SIG-M5 (cell line): ENCODE measurements at regions not wholly inside any gene's neighbourhood (a gene's known extent, or its start where the extent isn't known, plus 50 kb on each side); places are given as distances from the start of the nearest gene placed in this dataset.
"Not testable (repeated sequence)": the region's sequence is repeated elsewhere in the genome, so short reads cannot be mapped to it uniquely, and the experiment has no call there.

Experiments used
- DNase-seq: peaks from one replicate; lab custom pipeline; 2025; lab: John Stamatoyannopoulos, UW

DNA sequence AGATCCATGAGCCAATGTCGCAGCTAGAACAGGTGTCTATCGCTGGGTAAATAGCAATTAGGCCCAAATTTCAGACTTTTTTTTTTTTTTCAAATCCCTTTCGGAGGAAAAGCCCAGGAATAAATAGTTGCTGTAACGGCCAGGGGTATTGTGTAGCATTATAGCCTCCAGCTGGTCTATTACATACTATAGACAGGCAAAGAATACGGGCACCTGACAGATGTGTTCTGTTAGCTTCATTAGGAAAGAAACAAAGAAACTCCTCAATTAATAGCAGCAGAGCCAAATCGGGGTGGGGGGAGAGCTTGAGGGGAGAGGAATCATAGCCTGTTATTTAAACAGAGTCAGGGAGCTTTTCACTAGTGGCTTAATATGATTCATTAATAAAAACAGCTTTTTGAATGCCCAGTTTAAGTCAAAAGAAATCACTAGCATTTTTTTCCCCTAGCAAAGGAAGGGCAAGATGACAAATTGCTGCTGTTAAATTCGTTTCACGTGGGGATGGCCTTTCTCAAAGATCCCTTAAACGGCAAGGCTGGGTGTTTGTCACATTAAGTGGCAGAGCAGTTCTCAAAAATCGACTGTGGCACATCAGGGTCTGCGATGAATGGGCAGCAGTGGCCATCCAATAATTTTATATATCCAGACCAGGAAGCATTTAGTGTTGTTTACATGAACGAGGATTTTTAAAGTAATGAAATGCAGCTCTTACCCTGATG, 139.4 kb downstream of the ID4 start:
- DNase-seq: no peak

DNA sequence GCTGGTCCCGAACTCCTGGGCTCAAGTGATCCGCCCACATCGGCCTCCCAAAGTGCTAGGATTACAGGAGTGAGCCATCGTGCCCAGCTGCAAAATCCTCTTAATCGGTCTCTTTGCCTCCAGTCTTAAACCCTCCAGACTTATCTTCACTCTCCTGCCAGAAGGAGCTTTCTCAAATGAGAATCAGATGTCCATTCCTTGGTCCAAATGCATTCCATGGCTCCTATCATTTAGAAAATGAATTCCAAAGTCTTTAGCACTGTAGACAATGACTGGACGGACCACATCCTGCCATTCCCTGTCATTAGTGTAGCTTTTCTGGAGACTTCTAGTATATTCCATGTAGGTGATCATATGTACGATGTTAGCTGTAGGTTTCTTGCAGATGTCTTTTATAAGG, 141.9 kb downstream of the ID4 start:
- DNase-seq: no peak

DNA sequence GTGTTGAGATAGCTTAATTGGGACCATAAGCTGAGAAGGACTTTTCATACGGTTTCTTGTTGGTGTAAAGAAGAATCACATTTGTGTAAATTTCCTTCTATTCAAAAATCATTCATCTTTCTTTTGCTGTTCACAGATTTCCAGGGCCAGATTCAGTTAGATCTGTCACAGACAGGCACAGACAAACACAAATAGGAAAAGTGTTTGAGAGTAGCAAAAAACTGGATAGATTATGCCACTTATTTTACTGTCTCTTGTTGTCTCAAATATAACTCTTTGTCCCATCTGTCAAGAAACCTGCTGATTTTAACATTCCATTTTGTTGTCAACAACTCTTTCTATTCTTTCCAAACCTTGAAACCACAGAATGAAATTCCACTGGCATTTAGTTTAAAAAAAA, 142.8 kb downstream of the ID4 start:
- no peak for DNase-seq

DNA sequence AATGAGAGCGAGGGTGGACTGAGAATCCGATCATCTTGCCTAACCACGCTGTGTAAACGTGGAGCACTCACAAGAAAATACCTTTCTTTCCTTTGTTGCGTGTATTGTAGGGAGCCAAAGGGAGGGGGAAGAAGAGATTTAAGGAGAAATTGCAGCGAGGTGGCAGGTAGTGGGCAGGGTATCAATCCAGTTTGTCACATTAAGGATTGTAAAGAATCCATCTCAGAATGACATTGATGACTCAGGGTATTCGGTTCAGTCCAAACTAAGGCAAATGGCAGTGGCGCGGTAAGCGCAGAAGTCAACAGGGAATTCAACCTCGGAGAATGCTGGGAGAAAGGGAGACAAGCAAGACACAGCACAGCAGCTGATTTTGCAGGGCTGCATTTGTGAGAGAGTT, 146.2 kb downstream of the ID4 start:
- no peak for DNase-seq

- DNase-seq: no peak
Measured at GRCh38 chr6:19986691-19987438, 149.7 kb downstream of the ID4 start.

DNA sequence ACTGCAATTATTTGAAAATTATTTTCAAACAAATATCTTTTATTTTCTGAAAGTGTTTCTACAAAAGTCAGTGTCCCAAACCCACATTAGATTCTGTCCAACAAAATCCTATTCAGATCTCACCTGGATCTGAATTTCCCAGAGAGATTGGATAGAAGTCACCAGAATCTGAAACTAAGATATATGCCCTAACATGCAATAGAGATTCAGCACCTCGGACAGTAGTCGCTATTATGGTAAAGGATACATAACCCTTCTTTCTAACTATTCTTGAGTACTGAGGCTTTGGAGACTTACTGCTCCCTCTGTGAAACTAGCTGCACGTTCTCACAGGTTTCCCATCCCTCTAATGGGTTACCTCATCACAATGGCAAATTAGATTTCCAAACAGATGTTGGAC, 151.4 kb downstream of the ID4 start:
- no peak for DNase-seq

DNA sequence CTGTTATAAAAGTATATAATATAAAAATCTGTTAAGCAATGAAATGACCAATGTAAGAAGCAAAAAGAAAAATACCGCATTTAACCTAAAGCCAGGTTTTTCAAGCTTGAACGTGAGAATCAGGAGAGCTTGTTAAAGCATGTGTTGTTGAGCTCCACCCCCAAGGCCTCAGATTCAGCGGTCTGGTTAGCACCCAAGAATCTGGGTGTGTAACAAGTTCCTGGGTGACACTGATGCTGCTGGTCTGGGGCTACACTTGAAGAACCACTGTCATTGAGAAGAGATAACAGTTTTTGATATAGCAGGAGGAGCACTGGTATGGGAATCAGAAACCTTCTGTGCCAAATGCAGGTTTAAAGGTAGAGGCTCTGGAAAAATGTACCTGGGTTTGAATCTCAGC, 154.0 kb downstream of the ID4 start:
- DNase-seq: no peak

GRCh38 chr6:19994909-19995308, 157.7 kb downstream of the ID4 start:
- no peak for DNase-seq

DNA sequence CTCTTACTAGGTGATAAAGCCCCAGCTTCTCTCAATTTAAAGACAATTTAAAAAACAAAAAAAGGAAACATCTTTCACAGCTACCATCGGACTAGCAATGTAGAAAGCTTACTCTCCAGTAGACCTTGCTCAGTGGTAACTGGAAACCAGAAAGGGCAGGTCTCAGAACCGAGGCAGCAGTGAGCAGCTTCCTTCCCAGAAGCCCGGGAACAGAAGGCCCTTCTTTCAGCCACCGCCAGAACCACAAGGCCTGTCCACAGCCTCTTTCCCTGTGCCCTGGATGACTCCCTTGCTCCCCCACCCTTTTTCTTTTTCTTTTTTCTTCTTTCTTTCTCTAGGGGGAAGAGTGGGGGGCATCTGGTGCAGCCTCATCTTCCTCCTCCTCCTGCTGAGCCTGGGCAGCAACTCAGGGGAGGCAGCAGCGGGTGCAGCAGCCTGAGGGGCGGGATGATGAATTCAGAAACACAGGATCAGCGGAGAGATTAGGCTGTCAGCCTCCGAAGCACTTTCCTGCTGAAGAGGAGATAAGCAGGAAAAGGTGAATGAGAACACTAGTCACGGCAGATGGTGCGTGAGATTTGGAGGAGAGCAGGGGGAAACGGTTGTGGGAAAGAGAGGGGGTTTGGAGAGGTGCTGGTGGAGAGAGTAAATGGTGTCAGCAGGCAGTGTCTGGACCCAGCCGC, 158.5 kb downstream of the ID4 start:
- no peak for DNase-seq

- no peak for DNase-seq
Measured at GRCh38 chr6:19997104-19997503, 159.9 kb downstream of the ID4 start.

- no peak for DNase-seq
Measured at GRCh38 chr6:19998541-19998940, 161.4 kb downstream of the ID4 start.

DNA sequence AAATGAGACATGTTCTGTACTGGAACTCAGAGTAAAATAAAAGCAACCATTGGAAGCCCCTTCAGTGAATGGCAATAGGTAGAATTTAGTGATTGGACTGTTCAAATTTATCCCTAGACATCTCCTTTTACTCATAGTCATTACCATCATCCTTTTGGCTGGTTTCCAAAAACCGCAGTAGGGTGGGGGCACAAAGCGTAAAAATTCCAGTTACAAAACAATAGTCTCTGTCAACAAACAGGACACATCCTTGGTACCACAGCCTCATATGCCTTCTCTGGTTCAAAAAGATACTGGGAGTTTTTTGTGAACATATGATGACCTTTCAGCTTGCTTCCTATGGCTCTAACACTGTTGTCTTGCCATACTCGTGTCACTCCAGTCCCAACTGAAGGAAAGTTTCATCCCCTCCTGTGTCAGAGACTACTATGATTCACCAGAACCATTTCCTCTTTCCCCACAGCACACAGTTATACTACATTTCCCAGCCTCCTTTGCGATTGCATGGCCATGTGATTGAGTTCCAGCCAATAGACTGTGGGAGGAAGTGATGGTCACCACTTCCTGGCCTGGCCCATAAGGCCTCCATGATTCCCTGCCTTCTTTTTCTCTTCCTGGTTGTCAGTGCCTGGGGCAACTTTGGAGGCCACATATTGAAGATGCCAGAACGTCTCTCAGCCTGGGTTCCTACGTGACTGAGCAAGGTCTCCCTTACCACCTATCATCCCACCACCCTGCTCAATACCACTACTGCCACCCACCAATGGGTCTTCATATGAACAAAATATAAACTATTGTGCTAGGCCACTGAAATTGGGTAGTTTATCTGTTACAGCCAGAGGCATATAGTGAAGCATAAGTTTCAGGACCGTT, 162.4 kb downstream of the ID4 start:
- peak; percentile 26 for DNase-seq

DNA sequence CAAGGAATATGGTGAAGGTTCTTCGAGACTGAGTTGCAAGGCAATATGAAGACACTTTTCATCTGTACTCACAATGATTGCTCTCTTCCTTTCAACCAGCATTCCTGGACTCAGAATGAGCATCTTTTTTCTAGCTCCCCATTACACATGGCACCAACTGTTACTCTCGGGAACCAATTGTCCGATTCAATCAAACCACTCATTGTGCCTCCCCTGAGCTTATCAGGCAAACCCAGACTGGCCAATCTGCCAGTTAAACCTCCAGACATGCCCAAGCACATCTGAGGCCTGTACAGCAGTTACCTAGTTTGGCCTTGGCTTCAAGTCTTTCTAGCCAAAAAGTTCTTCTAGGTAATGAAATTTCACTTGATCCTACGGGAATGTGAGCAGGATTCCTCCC, 164.1 kb downstream of the ID4 start:
- DNase-seq: no peak

DNA sequence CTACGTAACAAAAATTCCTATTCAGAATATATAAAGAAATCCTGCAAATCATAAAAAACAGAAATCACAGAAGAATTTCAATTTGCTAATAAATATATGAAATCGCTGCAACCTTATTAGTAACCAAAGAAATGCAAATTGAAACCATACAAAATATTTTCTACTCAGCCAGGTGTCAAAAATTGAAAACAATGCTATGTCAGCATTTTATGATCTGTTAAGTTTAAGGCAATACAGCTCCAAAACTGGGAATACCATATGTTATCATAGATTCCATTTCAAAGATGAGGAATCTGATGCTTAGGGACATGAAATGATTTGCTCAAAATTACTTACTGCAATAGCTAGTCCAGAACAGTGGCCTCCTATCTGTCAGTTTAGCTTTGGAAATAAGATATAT, 168.9 kb downstream of the ID4 start:
- DNase-seq: no peak

GRCh38 chr6:20008131-20008530, 171.0 kb downstream of the ID4 start:
- DNase-seq: no peak

DNA sequence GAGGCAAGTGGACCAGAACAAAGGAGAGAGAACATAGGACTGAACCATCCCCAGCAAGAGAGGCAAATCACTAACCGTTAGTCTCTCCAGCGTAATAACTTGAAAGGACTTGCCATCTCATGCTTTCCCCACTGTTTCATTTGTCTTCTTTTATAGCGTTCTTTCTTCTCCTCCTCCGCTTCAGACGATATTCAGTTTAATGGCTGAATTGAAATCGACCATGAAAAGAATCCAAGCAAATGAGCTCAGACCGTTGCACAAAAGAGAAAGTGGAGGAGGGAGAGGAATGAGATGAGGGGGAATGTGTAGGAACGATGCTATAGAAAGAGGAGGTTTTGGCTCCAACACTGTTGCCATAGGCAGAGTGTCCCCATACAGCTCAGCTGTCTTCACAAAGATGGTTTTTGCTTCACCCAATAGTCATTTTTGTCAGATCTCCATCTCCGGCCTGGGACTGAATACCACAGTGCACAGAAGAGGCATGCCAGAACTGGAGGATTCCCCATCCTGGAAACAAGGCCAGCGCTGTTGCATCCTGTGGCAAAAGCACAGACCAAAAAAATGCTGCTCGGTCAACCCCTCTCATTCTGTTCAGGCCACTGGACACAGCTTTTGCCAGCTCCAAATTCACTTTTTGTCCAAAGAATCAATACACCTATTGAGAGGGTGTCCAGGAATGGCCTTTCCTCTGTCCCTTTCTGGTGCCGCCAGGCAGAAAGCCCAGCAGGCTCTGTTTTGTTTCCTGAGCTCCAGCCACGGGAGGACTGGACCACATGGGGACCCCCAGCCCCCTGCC, 176.1 kb downstream of the ID4 start:
- DNase-seq: no peak

DNA sequence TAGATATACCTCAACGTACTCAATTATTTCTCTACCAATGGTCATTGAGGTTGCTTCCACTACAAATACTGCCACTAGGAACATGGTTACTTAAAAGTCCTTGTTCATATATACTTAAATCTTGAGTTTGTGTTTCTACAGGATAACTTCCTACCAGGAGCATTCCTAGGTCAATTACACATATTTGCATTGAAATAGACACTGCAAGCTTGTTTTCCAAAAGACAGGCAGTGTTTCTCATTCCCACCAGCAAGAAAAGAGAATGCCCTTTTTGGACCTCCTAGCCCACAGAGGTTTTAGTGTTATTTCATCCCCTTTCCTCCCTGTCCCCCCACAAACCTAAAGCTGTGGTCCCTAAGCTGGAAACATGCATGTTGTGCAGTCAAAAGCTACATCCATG, 177.3 kb downstream of the ID4 start:
- no peak for DNase-seq

- DNase-seq: no peak
Measured at GRCh38 chr6:20020526-20020925, 183.4 kb downstream of the ID4 start.

GRCh38 chr6:20021795-20022194, 184.6 kb downstream of the ID4 start:
- DNase-seq: no peak

- DNase-seq: not testable (repeated sequence)
Measured at GRCh38 chr6:20023549-20024315, 186.6 kb downstream of the ID4 start.

DNA sequence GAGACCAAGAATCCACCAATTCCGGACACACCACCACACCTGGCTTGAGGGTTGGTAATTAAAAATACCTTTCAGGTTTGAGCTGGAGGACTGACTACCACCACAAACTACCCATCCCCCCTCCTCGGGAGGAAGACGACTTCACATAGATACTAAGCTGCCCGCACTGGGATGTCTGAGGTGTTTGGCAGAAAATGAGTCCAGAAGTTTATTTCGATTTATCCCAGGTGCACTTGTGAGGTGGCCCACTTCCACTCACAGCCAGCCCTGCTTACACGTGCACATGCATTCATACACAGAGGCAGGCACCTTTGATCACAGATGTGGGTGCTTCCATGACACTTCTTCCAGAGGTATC, 187.1 kb downstream of the ID4 start:
- no peak for DNase-seq
